Prostate gland (tissue), 2 donors: ENCODE measurements at regions not wholly inside any gene's neighbourhood (a gene's known extent, or its start where the extent isn't known, plus 50 kb on each side); places are given as distances from the start of the nearest gene placed in this dataset.

ENCODE experiments used
- DNase-seq: peaks from one replicate; pipeline ENCODE4 v3.0.0-alpha.2; 2019; ENCODE audit warnings: low spot score
- H3K27ac ChIP-seq, 2 donors: fragments of 200-600 bp; sonication (generic); 2 replicates each; pipeline ENCODE4 v1.5.1; 2017 to 2019
- H3K27me3 ChIP-seq: fragments of 200-600 bp; sonication (generic); replicated peaks from 2 replicates; pipeline ENCODE4 v1.5.1; 2019; ENCODE audit not compliant: insufficient read depth
- H3K36me3 ChIP-seq, 2 donors: fragments of 200-600 bp; sonication (generic); 1 replicate in 1 of 2; 2 replicates in 1 of 2; pipeline versions ENCODE4 v1.5.1 to v1.8.1; 2017 to 2019
- H3K4me1 ChIP-seq: fragments of 200-600 bp; sonication (generic); replicated peaks from 2 replicates; pipeline ENCODE4 v1.5.1; 2019
- H3K4me3 ChIP-seq, 2 donors: fragments of 200-600 bp; sonication (generic); 2 replicates each; pipeline ENCODE4 v1.5.1; 2017 to 2019
- H3K9me3 ChIP-seq: fragments of 200-600 bp; sonication (generic); 2 replicates; pipeline ENCODE4 v1.5.1; 2017
- CTCF ChIP-seq, 4 experiments: fragments of 200-600 bp in 2 of 4; fragments of 450-650 bp in 2 of 4; sonication (generic) in 2 of 4; IDR thresholded peaks; 1 replicate in 3 of 4; 2 replicates in 1 of 4; pipeline ENCODE4 v1.5.1; 2016 to 2019; ENCODE audit warnings: antibody characterized with exemption in 4 of 4, mild to moderate bottlenecking in 2 of 4, moderate library complexity in 2 of 4
- POLR2A ChIP-seq: fragments of 450-650 bp; IDR thresholded peaks from one replicate; pipeline ENCODE4 v1.6.1; 2016; ENCODE audit warnings: antibody characterized with exemption, mild to moderate bottlenecking
- POLR2AphosphoS5 ChIP-seq: sonication (generic); formaldehyde crosslinking; IDR thresholded peaks from one replicate; pipeline ENCODE4 v1.6.1; 2017; ENCODE audit warnings: antibody characterized with exemption
- WGBS: methylation state at CpG from one replicate; pipeline ENCODE4 v1.1.5; 2018; 5-methylcytosine and 5-hydroxymethylcytosine counted together
- intact Hi-C: fragments of 100-400 bp; cut with DNase I; formaldehyde crosslinking; loops from one replicate; pipeline ENCODE4 v1.14.2; 2022

GRCh38 chr18:75784390-75784789 lies 356.9 kb upstream of the SMIM21 start:
- no peaks in the 10 kb centered on the region for H3K4me1 ChIP-seq
- intact Hi-C loops, result no loop called here
- no peaks in the 10 kb centered on the region for H3K36me3 ChIP-seq
- H3K27ac ChIP-seq, result no peak overlapping the region
- no peaks in the 10 kb centered on the region for H3K27me3 ChIP-seq
- no peak for DNase-seq
- no peak overlapping the region for H3K4me3 ChIP-seq
- 57% methylated on average over 14 of the region's 14 CpGs for WGBS
- H3K9me3 ChIP-seq, result no peaks in the 10 kb centered on the region
- TF ChIP-seq POLR2AphosphoS5 (no peak), POLR2A (no peak), CTCF (IDR thresholded peaks at IDR 0.05) (no peak)

GRCh38 chr18:75783566-75784281 lies 356.2 kb upstream of the SMIM21 start:
- no peak for DNase-seq
- Histone ChIP-seq H3K27ac (no peak overlapping the region), H3K9me3 (no peaks in the 10 kb centered on the region), H3K4me3 (no peak overlapping the region), H3K36me3 (no peaks in the 10 kb centered on the region), H3K4me1 (no peaks in the 10 kb centered on the region), H3K27me3 (no peaks in the 10 kb centered on the region)
- 75% methylated on average over 14 of the region's 14 CpGs for WGBS
- intact Hi-C loops, result no loop called here
- TF ChIP-seq CTCF (IDR thresholded peaks at IDR 0.05) (no peak), POLR2A (no peak), POLR2AphosphoS5 (no peak)

GRCh38 chr18:75782826-75783225 lies 355.3 kb upstream of the SMIM21 start:
- H3K27me3 ChIP-seq, result no peaks in the 10 kb centered on the region
- intact Hi-C loops, result no loop called here
- no peaks in the 10 kb centered on the region for H3K4me1 ChIP-seq
- no peak for DNase-seq
- H3K27ac ChIP-seq, result no peak overlapping the region
- no peaks in the 10 kb centered on the region for H3K36me3 ChIP-seq
- 92% methylated on average over 11 of the region's 11 CpGs for WGBS
- no peaks in the 10 kb centered on the region for H3K9me3 ChIP-seq
- H3K4me3 ChIP-seq, result no peak overlapping the region
- TF ChIP-seq CTCF (IDR thresholded peaks at IDR 0.05) (no peak), POLR2AphosphoS5 (no peak), POLR2A (no peak)

- no peaks in the 10 kb centered on the region for H3K4me1 ChIP-seq
- H3K4me3 ChIP-seq, result no peak overlapping the region
- DNase-seq, result no peak
- no peak overlapping the region for H3K27ac ChIP-seq
- intact Hi-C loops, result no loop called here
- TF ChIP-seq POLR2AphosphoS5 (no peak), CTCF (IDR thresholded peaks at IDR 0.05) (no peak), POLR2A (no peak)
- H3K36me3 ChIP-seq, result no peaks in the 10 kb centered on the region
- no peaks in the 10 kb centered on the region for H3K9me3 ChIP-seq
- H3K27me3 ChIP-seq, result no peaks in the 10 kb centered on the region
- 88% methylated on average over 4 of the region's 4 CpGs for WGBS
Measured at GRCh38 chr18:75782204-75782603, 354.7 kb upstream of the SMIM21 start.

- TF ChIP-seq POLR2A (no peak), POLR2AphosphoS5 (no peak), CTCF (IDR thresholded peaks at IDR 0.05) (no peak)
- DNase-seq, result no peak
- no peaks in the 10 kb centered on the region for H3K9me3 ChIP-seq
- intact Hi-C loops, result no loop called here
- no peaks in the 10 kb centered on the region for H3K36me3 ChIP-seq
- H3K4me1 ChIP-seq, result no peaks in the 10 kb centered on the region
- 88% methylated on average over 3 of the region's 3 CpGs for WGBS
- no peaks in the 10 kb centered on the region for H3K27me3 ChIP-seq
- H3K27ac ChIP-seq, result no peak overlapping the region
- H3K4me3 ChIP-seq, result no peak overlapping the region
Measured at GRCh38 chr18:75779910-75780309, 352.4 kb upstream of the SMIM21 start.
